RWPE2 (cell line): ENCODE measurements at regions not wholly inside any gene's neighbourhood (a gene's known extent, or its start where the extent isn't known, plus 50 kb on each side); places are given as distances from the start of the nearest gene placed in this dataset.

Source experiments
- ATAC-seq: fragments of 200-7000 bp; cut with Tn5 transposase; 3 replicates; pipeline ENCODE4 v1.9.1; 2021; ENCODE audit warnings: low read depth
- DNase-seq: peaks from one replicate; pipeline ENCODE4 v3.0.0-alpha.2; 2020; ENCODE audit warnings: low spot score
- H3K27ac ChIP-seq: fragments of 450-650 bp; 2 replicates; pipeline ENCODE4 v1.5.1; 2017; ENCODE audit warnings: mild to moderate bottlenecking; ENCODE audit not compliant: poor library complexity, severe bottlenecking
- H3K27me3 ChIP-seq: fragments of 250-450 bp; sonication (Bioruptor Pico); 2 replicates; pipeline ENCODE4 v1.5.1; 2021; ENCODE audit warnings: mild to moderate bottlenecking, moderate library complexity; ENCODE audit not compliant: insufficient read depth, poor library complexity, severe bottlenecking
- H3K36me3 ChIP-seq: fragments of 250-450 bp; sonication (Bioruptor Pico); 2 replicates; pipeline ENCODE4 v1.5.1; 2020; ENCODE audit warnings: low read depth, mild to moderate bottlenecking, moderate library complexity
- H3K4me1 ChIP-seq: fragments of 250-450 bp; sonication (Bioruptor Pico); 2 replicates; pipeline ENCODE4 v1.5.1; 2021; ENCODE audit warnings: mild to moderate bottlenecking, moderate library complexity; ENCODE audit not compliant: insufficient read depth, poor library complexity, severe bottlenecking
- H3K4me3 ChIP-seq: fragments of 250-450 bp; sonication (Bioruptor Pico); 2 replicates; pipeline ENCODE4 v1.5.1; 2021; ENCODE audit warnings: mild to moderate bottlenecking, moderate library complexity; ENCODE audit not compliant: severe bottlenecking
- H3K9me3 ChIP-seq: fragments of 250-450 bp; sonication (Bioruptor Pico); 2 replicates; pipeline ENCODE4 v1.5.1; 2021; ENCODE audit warnings: mild to moderate bottlenecking, moderate library complexity; ENCODE audit not compliant: severe bottlenecking
- CTCF ChIP-seq: fragments of 450-650 bp; IDR thresholded peaks from one replicate; pipeline ENCODE4 v1.5.1; 2017; ENCODE audit warnings: mild to moderate bottlenecking, moderate library complexity; ENCODE audit not compliant: poor library complexity, severe bottlenecking

- ATAC-seq (no peak), DNase-seq (no peak)
- no peak overlapping the region for H3K4me3 ChIP-seq
- TF ChIP-seq CTCF, result no peak
- H3K4me1 ChIP-seq, result no peaks in the 10 kb centered on the region
- H3K27ac ChIP-seq, result no peak overlapping the region
- no peaks in the 10 kb centered on the region for H3K9me3 ChIP-seq
- no peaks in the 10 kb centered on the region for H3K36me3 ChIP-seq
- H3K27me3 ChIP-seq, result no peaks in the 10 kb centered on the region
These were observed 510.7 kb upstream of the ACO1 start for GRCh38 chr9:31873722-31874121.

- Histone ChIP-seq H3K9me3 (no peaks in the 10 kb centered on the region), H3K4me3 (no peak overlapping the region), H3K36me3 (no peaks in the 10 kb centered on the region), H3K4me1 (no peaks in the 10 kb centered on the region), H3K27ac (no peak overlapping the region), H3K27me3 (peaks cover 9% of the 10 kb centered on the region)
- TF ChIP-seq CTCF, result no peak
- ATAC-seq (no peak), DNase-seq (no peak)
These were observed 490.4 kb upstream of the ACO1 start for GRCh38 chr9:31894008-31894407.

GRCh38 chr9:31908158-31908890 is 476.1 kb upstream of the ACO1 start:
- no peak for TF ChIP-seq CTCF
- Histone ChIP-seq H3K9me3 (no peaks in the 10 kb centered on the region), H3K4me3 (no peak overlapping the region), H3K27ac (peak overlapping the region; percentile 38), H3K27me3 (no peaks in the 10 kb centered on the region), H3K36me3 (no peaks in the 10 kb centered on the region), H3K4me1 (peaks cover 15% of the 10 kb centered on the region)
- ATAC-seq (peak; percentile 93), DNase-seq (no peak)

- Histone ChIP-seq H3K27ac (peak overlapping the region; percentile 38), H3K27me3 (no peaks in the 10 kb centered on the region), H3K4me1 (peaks cover 15% of the 10 kb centered on the region), H3K9me3 (no peaks in the 10 kb centered on the region), H3K4me3 (no peak overlapping the region), H3K36me3 (no peaks in the 10 kb centered on the region)
- DNase-seq (no peak), ATAC-seq (peak; percentile 52; the same call in 2 of the 3 replicates)
- no peak for TF ChIP-seq CTCF
These were observed 475.5 kb upstream of the ACO1 start for GRCh38 chr9:31908891-31909480.

- no peak for DNase-seq
- no peaks in the 10 kb centered on the region for H3K36me3 ChIP-seq
- no peak overlapping the region for H3K4me3 ChIP-seq
- H3K27me3 ChIP-seq, result no peaks in the 10 kb centered on the region
- no peaks in the 10 kb centered on the region for H3K9me3 ChIP-seq
- H3K27ac ChIP-seq, result no peak overlapping the region
- TF ChIP-seq CTCF, result no peak
- peaks cover 15% of the 10 kb centered on the region for H3K4me1 ChIP-seq
- no peak for ATAC-seq
These were observed 471.8 kb upstream of the ACO1 start for GRCh38 chr9:31912636-31913035.
